Colonic mucosa (tissue), 4 donors: ENCODE measurements at regions not wholly inside any gene's neighbourhood (a gene's known extent, or its start where the extent isn't known, plus 50 kb on each side); places are given as distances from the start of the nearest gene placed in this dataset.

Experiments
- DNase-seq: peaks from one replicate; pipeline ENCODE4 v3.0.0-alpha.2; 2020
- H3K27ac ChIP-seq: fragments of 200-600 bp; one replicate; pipeline ENCODE4 v1.8.0; 2021
- H3K27me3 ChIP-seq: fragments of 200-600 bp; one replicate; pipeline ENCODE4 v1.8.0; 2021
- H3K36me3 ChIP-seq: fragments of 200-600 bp; one replicate; pipeline ENCODE4 v1.8.0; 2021
- H3K4me1 ChIP-seq: fragments of 200-600 bp; one replicate; pipeline ENCODE4 v1.8.0; 2021; ENCODE audit warnings: mild to moderate bottlenecking
- H3K4me3 ChIP-seq: fragments of 200-600 bp; one replicate; pipeline ENCODE4 v1.8.0; 2021
- H3K9ac ChIP-seq, 2 donors: one replicate each; pipeline ENCODE4 v1.7.0; 2013; ENCODE audit warnings: control low read depth in 2 of 2, low read depth in 2 of 2, low read length in 2 of 2
- H3K9me3 ChIP-seq: fragments of 200-600 bp; one replicate; pipeline ENCODE4 v1.8.0; 2021
- intact Hi-C: fragments of 100-400 bp; cut with DNase I; formaldehyde crosslinking; loops from one replicate; pipeline ENCODE4 v1.14.1; 2022
- TF ChIP-seq, protein P1 (sequence below): fragments of 200-600 bp; IDR thresholded peaks from one replicate; pipeline ENCODE4 v1.8.0; 2022; ENCODE audit warnings: antibody characterized with exemption, mild to moderate bottlenecking
- donor health status: healthy.
- donor health status: DM: no; HTN: no; CAD: no.
- donor health status: DM: no; HTN: no; CAD: no.

DNA sequence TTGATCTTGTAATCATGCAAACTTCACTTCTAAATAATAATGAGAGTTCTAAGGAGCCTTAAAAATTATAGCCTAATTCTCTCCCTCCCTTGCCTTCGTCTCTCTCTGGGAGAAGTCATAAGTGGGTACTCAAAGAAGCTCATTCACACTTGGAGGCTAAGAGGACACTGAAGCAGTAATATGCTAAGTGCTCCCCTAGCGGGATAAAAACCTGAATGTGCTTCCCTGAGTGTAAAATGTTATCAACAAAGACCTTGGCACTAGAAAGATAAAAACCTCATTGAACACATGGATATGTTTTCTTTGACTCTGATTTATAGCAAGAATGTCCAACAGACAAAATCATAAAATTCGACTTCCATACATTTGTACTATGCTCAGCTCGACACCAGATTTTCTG is 337.9 kb upstream of the NOVA1 start:
- intact Hi-C loops = no loop called here
- H3K9me3 ChIP-seq = no peaks in the 10 kb centered on the region
- H3K27ac ChIP-seq = no peak overlapping the region
- H3K27me3 ChIP-seq = no peaks in the 10 kb centered on the region
- no peak for DNase-seq
- H3K36me3 ChIP-seq = no peaks in the 10 kb centered on the region
- TF ChIP-seq, protein P1, sequence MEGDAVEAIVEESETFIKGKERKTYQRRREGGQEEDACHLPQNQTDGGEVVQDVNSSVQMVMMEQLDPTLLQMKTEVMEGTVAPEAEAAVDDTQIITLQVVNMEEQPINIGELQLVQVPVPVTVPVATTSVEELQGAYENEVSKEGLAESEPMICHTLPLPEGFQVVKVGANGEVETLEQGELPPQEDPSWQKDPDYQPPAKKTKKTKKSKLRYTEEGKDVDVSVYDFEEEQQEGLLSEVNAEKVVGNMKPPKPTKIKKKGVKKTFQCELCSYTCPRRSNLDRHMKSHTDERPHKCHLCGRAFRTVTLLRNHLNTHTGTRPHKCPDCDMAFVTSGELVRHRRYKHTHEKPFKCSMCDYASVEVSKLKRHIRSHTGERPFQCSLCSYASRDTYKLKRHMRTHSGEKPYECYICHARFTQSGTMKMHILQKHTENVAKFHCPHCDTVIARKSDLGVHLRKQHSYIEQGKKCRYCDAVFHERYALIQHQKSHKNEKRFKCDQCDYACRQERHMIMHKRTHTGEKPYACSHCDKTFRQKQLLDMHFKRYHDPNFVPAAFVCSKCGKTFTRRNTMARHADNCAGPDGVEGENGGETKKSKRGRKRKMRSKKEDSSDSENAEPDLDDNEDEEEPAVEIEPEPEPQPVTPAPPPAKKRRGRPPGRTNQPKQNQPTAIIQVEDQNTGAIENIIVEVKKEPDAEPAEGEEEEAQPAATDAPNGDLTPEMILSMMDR = no peak
- H3K9ac ChIP-seq = no peak overlapping the region
- no peaks in the 10 kb centered on the region for H3K4me1 ChIP-seq
- no peak overlapping the region for H3K4me3 ChIP-seq

DNA sequence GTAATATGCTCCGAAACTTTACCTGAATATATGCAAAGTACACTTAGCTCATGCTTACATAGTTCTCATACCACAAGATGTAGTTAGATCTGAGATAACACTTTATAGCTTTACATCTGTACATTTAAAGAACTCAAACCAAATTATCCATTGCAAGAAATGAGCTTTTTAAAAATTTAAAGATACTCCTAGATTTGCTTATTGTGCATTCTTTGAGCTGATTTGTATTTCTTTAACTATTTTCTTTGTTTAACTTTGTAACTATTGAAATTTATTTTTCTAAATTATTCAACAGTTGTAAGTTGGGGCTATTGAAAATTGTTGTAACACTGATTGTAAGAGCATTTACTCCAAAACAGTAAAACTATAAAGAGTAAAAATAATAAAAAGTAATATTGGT is 340.2 kb upstream of the NOVA1 start:
- TF ChIP-seq, protein P1 = no peak
- no peak overlapping the region for H3K4me3 ChIP-seq
- no peaks in the 10 kb centered on the region for H3K4me1 ChIP-seq
- intact Hi-C loops = no loop called here
- H3K9ac ChIP-seq = no peak overlapping the region
- no peak overlapping the region for H3K27ac ChIP-seq
- H3K9me3 ChIP-seq = no peaks in the 10 kb centered on the region
- H3K27me3 ChIP-seq = no peaks in the 10 kb centered on the region
- no peak for DNase-seq
- H3K36me3 ChIP-seq = no peaks in the 10 kb centered on the region

DNA sequence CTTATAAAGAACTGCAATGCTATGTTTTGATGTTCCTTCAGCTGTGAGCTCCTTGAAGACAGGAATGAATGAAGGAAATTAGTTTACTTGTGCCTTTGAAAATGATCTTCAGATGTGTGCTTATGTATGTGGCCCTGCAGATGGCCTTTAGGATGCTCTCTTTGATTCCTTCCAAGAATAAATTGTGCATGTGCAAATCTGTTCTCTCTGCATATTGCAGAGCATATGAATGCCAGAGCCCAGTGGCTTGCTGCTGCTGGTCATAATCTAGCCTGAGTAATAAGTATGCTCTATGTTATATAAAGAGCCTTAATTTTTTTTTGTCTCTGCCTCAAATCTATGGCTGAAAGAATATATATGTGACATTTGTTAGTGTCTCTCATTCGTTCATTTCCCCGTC is 341.9 kb upstream of the NOVA1 start:
- H3K4me1 ChIP-seq = no peaks in the 10 kb centered on the region
- TF ChIP-seq, protein P1 = no peak
- no peak overlapping the region for H3K27ac ChIP-seq
- H3K9ac ChIP-seq = no peak overlapping the region
- no peak for DNase-seq
- no peaks in the 10 kb centered on the region for H3K27me3 ChIP-seq
- intact Hi-C loops = no loop called here
- H3K9me3 ChIP-seq = no peaks in the 10 kb centered on the region
- no peak overlapping the region for H3K4me3 ChIP-seq
- H3K36me3 ChIP-seq = no peaks in the 10 kb centered on the region

DNA sequence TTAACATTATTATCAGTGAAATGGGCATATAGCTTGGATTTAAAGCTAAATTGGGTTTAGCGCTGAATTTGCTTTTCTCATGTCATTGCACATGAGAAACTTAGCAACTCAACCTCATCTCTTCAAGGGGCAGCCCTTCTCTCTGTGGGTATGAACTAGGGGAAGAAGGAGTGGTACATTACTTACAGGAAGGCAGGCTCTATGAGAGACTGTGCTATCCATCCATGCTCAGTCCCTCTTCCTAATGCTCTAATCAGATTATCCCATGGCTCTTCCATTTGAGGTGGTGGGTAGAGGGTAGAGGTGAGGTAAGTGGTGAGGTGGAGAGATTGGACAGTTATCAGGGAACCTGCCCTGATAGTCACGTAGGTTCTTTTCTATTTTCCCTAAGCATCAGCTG is 343.7 kb upstream of the NOVA1 start:
- Histone ChIP-seq H3K27ac (no peak overlapping the region), H3K4me3 (no peak overlapping the region), H3K9ac (no peak overlapping the region), H3K9me3 (no peaks in the 10 kb centered on the region), H3K27me3 (no peaks in the 10 kb centered on the region), H3K36me3 (no peaks in the 10 kb centered on the region), H3K4me1 (no peaks in the 10 kb centered on the region)
- intact Hi-C loops = no loop called here
- DNase-seq = no peak
- TF ChIP-seq, protein P1 = no peak

DNA sequence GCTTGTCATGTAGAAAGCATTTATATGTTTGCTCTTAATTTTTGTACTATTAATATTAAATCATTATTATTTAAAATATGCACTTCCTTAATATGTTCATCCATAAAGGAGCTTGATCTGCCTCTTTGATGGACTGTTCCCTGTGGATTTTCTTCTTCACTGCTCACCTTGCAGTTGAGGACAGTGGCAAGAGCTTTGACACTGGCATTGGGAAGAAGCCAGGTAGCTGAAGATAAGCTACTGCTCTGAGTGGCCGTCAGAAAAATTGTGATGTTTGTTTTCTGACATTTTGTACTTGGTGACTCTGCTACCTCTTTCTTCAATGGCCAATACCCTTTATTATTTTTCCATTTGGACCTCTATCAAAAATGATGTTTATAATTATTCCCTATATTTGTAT is 349.4 kb upstream of the NOVA1 start:
- Histone ChIP-seq H3K27me3 (no peaks in the 10 kb centered on the region), H3K4me1 (no peaks in the 10 kb centered on the region), H3K4me3 (no peak overlapping the region), H3K27ac (no peak overlapping the region), H3K36me3 (no peaks in the 10 kb centered on the region), H3K9ac (no peak overlapping the region), H3K9me3 (no peaks in the 10 kb centered on the region)
- intact Hi-C loops = no loop called here
- no peak for DNase-seq
- TF ChIP-seq, protein P1 = no peak

DNA sequence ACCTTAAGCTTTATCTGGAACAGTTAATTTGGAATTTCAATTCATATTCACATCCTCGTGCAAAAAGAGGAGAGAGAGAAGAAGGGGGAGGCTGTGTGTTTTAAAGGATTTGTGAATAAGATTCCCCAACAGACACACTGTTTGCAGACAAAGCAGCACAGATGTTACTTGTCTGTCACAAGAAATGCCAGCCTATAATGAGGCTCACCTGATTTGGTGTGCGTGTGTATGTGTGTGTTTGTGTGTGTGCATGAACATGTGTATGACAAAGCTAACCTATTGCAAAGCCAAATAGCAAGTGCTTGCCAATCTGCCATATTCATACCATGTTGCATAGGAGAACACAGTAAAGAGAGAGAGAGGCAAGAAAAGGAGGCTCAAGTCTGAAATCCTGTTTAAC is 361.6 kb upstream of the NOVA1 start:
- TF ChIP-seq, protein P1 = no peak
- no peaks in the 10 kb centered on the region for H3K9me3 ChIP-seq
- intact Hi-C loops = no loop called here

More for the DNA sequence above, 361.6 kb upstream of the NOVA1 start:
- Histone ChIP-seq H3K4me3 (no peak overlapping the region), H3K4me1 (no peaks in the 10 kb centered on the region), H3K27ac (no peak overlapping the region), H3K36me3 (no peaks in the 10 kb centered on the region), H3K27me3 (no peaks in the 10 kb centered on the region), H3K9ac (no peak overlapping the region)
- DNase-seq = no peak
